ENCODE measurements at regions not wholly inside any gene's neighbourhood (a gene's known extent, or its start where the extent isn't known, plus 50 kb on each side); places are given as distances from the start of the nearest gene placed in this dataset.
A peak's percentile ranks its signal among the peaks of the same experiment; 100 is the strongest.

- DNase-seq (ENCODE audit: insufficient read length, low spot score) (no peak), FAIRE-seq (no peak)
- no peak for TF ChIP-seq POLR2A (IDR thresholded peaks at IDR 0.05; ENCODE audit: low read depth, low read length)
Measured at GRCh38 chr5:74948031-74948546, 81.9 kb upstream of the FAM169A start.

DNA sequence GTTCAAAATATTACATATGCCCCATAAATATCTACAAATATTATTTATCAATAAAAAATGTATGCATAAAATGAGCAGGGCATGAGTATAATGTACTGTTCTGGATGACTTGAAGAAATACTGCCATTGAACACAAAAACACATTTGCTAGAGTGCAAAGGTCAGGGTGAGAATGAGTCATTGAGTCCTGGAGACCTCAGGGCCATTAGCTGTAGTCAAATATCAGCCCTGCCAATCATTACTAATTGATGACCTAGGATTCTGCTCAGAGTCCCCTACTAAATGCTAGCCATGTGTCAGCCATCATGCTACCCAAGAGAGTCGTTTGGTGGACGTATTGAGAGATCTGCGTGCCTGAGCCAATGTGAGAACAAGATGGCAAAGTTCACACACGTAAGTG lies 80.3 kb upstream of the FAM169A start:
- DNase-seq (ENCODE audit: insufficient read length, low spot score): no peak
- FAIRE-seq: no peak
- no peak for TF ChIP-seq POLR2A (IDR thresholded peaks at IDR 0.05; ENCODE audit: low read depth, low read length)

DNA sequence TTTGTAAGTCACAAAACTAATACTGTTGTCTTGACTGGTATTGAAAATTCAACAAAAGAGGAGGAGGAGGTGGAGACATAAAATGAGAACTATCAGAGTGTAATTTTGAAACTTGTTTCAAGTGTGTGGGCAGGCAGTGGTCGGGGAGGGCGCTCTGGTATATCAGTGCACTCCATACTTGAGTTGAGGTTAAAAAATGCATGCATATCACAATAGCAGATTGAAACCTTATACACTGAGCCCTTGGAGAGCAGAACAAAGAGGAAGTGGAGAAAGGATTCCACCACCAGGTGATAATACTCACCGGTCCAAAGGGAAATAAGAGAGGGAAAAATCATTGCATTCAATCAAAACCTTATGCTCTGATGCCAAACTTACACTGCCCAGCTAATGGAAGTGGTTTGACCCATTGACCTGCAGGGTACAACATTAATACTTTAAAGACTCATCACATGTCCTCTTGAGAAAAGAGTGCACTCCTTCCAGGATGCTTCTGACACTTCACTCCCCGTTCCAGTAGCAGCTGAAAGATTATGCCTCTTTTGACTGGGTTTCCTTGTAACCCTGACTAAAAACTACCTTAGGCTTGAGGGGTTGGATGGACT lies 79.5 kb upstream of the FAM169A start:
- TF ChIP-seq POLR2A (IDR thresholded peaks at IDR 0.05; ENCODE audit: low read depth, low read length): no peak
- DNase-seq (ENCODE audit: insufficient read length, low spot score) (no peak), FAIRE-seq (no peak)

GRCh38 chr5:74943905-74944304 lies 77.7 kb upstream of the FAM169A start:
- DNase-seq (ENCODE audit: insufficient read length, low spot score): no peak
- no peak for FAIRE-seq
- no peak for TF ChIP-seq POLR2A (IDR thresholded peaks at IDR 0.05; ENCODE audit: low read depth, low read length)

- DNase-seq (ENCODE audit: insufficient read length, low spot score) (no peak), FAIRE-seq (no peak)
- TF ChIP-seq POLR2A (IDR thresholded peaks at IDR 0.05; ENCODE audit: low read depth, low read length): no peak
Measured at GRCh38 chr5:74942622-74943286, 76.6 kb upstream of the FAM169A start.

DNA sequence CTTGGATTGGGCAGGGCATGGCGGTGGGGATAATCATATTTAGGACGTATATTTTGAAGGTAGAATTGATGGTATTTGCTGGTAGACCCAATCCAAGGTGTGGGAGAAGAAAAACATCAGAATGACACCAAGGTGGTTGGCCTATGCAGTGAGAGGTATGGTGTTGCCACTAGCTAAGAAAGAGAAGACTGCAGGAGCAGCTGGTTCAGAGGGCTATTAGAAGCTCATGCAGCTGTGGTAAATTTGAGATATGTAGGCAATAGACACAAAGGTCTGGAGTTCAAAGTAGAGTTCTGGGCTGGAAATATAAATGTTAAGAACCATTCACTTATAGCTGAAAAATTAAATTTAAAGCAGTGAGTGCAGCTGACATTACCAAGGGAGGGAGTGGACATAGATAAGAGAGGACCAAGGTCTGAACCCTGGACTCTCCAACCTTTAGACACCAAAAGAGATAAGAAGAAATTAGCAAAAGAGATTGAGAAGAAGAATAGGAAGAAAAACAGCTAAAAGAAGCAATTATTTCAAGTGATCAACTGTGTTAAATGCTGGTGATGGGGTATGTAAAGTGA lies 74.7 kb upstream of the FAM169A start:
- no peak for FAIRE-seq

GRCh38 chr5:74938250-74938933 lies 72.2 kb upstream of the FAM169A start:
- FAIRE-seq (no peak), DNase-seq (ENCODE audit: insufficient read length, low spot score) (no peak)
- TF ChIP-seq POLR2A (IDR thresholded peaks at IDR 0.05; ENCODE audit: low read depth, low read length): no peak

More for the DNA sequence above, 74.7 kb upstream of the FAM169A start:
- no peak for TF ChIP-seq POLR2A (IDR thresholded peaks at IDR 0.05; ENCODE audit: low read depth, low read length)
- DNase-seq (ENCODE audit: insufficient read length, low spot score): no peak

GRCh38 chr5:74935752-74936091 lies 69.5 kb upstream of the FAM169A start:
- FAIRE-seq (no peak), DNase-seq (ENCODE audit: insufficient read length, low spot score) (no peak)

GRCh38 chr5:74934949-74935751 lies 69.0 kb upstream of the FAM169A start:
- FAIRE-seq (peak; percentile 6), DNase-seq (ENCODE audit: insufficient read length, low spot score) (no peak)
- TF ChIP-seq POLR2A (IDR thresholded peaks at IDR 0.05; ENCODE audit: low read depth, low read length): no peak

More at GRCh38 chr5:74935752-74936091, 69.5 kb upstream of the FAM169A start:
- no peak for TF ChIP-seq POLR2A (IDR thresholded peaks at IDR 0.05; ENCODE audit: low read depth, low read length)

GRCh38 chr5:74927336-74927735 lies 61.1 kb upstream of the FAM169A start:
- TF ChIP-seq POLR2A (IDR thresholded peaks at IDR 0.05; ENCODE audit: low read depth, low read length): no peak
- DNase-seq (ENCODE audit: insufficient read length, low spot score) (no peak), FAIRE-seq (no peak)

DNA sequence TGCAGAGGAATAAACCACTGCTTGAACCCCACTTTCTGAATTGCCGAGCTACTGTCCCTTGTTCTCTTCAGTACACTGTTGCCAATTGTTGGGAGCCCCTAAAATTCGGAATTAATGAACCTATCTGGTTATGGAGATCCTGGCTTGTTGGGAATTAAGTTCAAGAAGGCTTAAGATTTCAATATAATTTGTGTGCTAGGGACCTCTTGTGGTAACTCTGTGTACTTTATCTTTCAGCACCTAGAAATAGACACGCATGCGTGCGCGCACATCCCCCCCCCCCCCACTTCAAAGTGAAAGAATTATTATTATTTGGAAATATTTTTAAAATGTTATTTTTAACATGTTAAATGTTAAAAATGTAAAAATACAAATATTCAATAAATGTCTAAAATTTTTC lies 53.3 kb upstream of the FAM169A start:
- TF ChIP-seq POLR2A (IDR thresholded peaks at IDR 0.05; ENCODE audit: low read depth, low read length): no peak
- peak; percentile 21 for DNase-seq (ENCODE audit: insufficient read length, low spot score)
- FAIRE-seq: no peak

- FAIRE-seq (no peak), DNase-seq (ENCODE audit: insufficient read length, low spot score) (no peak)
- no peak for TF ChIP-seq POLR2A (IDR thresholded peaks at IDR 0.05; ENCODE audit: low read depth, low read length)
Measured at GRCh38 chr5:74919041-74919440, 52.9 kb upstream of the FAM169A start.

DNA sequence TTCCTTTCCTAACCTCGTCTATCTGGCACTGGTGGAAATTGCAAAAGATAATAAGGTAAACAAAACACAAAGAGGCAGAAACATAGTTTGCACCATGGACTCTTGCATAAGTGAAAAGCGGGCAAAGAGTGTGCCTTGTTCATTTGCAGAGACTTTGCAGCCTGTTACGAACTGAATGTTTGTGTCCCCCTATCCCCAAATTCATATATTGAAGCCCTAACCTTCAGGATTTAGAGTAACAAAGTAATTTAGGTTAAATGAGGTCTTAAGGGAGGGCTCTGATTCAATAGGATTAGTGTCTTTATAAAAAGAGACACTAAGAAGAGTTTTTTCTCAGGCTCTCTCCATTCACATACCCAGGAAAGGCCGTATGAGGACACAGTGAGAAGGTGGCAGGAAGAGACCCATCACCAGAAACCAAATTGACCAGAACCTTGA lies 52.1 kb upstream of the FAM169A start:
- DNase-seq (ENCODE audit: insufficient read length, low spot score): no peak
- no peak for FAIRE-seq
- TF ChIP-seq POLR2A (IDR thresholded peaks at IDR 0.05; ENCODE audit: low read depth, low read length): no peak

Data from H54 (cell line).